Fibroblast of lung (primary cell): ENCODE measurements at regions not wholly inside any gene's neighbourhood (a gene's known extent, or its start where the extent isn't known, plus 50 kb on each side); places are given as distances from the start of the nearest gene placed in this dataset.

Experiments
- DNase-seq, 2 donors: peaks; one replicate each; pipeline versions ENCODE4 v3.0.0 to v3.0.0-alpha.2; 2010; ENCODE audit warnings: low read depth in 2 of 2
- H2AFZ ChIP-seq: 2 replicates; pipeline ENCODE4 v1.5.1; 2012; ENCODE audit warnings: low read length, control low read depth, inconsistent platforms
- H3K27ac ChIP-seq: 2 replicates; pipeline ENCODE4 v1.5.1; 2011; ENCODE audit warnings: low read length, control low read depth; ENCODE audit not compliant: insufficient read depth
- H3K27me3 ChIP-seq: 2 replicates; pipeline ENCODE4 v1.5.1; 2011; ENCODE audit warnings: mild to moderate bottlenecking, low read length; ENCODE audit not compliant: control insufficient read depth, insufficient read depth
- H3K36me3 ChIP-seq: 2 replicates; pipeline ENCODE4 v1.5.1; 2011; ENCODE audit warnings: low read length; ENCODE audit not compliant: control insufficient read depth, insufficient read depth
- H3K4me1 ChIP-seq: 2 replicates; pipeline ENCODE4 v1.5.1; 2011; ENCODE audit warnings: low read length; ENCODE audit not compliant: control insufficient read depth, insufficient read depth; ENCODE audit errors: extremely low read depth
- H3K4me2 ChIP-seq: 2 replicates; pipeline ENCODE4 v1.5.1; 2011; ENCODE audit warnings: low read length, control low read depth; ENCODE audit not compliant: insufficient read depth; ENCODE audit errors: extremely low read depth
- H3K4me3 ChIP-seq, 4 experiments: fragments of 200-600 bp in 1 of 4; sonication (generic) in 1 of 4; replicated peaks in 1 of 4; 2 replicates each; pipeline ENCODE4 v1.5.1; 2011 to 2016; ENCODE audit warnings: low read length in 4 of 4, low read depth in 3 of 4, mild to moderate bottlenecking in 3 of 4, control low read depth in 2 of 4, inconsistent platforms in 1 of 4, mixed read lengths in 1 of 4; ENCODE audit not compliant: insufficient read depth in 1 of 4; ENCODE audit errors: control extremely low read depth in 1 of 4
- H3K79me2 ChIP-seq: 2 replicates; pipeline ENCODE4 v1.5.1; 2012; ENCODE audit warnings: mild to moderate bottlenecking, low read length, inconsistent platforms; ENCODE audit not compliant: control insufficient read depth, insufficient read depth
- H3K9ac ChIP-seq: 2 replicates; pipeline ENCODE4 v1.5.1; 2011; ENCODE audit warnings: mild to moderate bottlenecking, low read length, control low read depth; ENCODE audit not compliant: insufficient read depth
- H3K9me3 ChIP-seq: 2 replicates; pipeline ENCODE4 v1.5.1; 2012; ENCODE audit warnings: low read depth, low read length; ENCODE audit not compliant: control insufficient read depth, insufficient read depth
- H4K20me1 ChIP-seq: 2 replicates; pipeline ENCODE4 v1.5.1; 2011; ENCODE audit warnings: low read length; ENCODE audit not compliant: control insufficient read depth, insufficient read depth; ENCODE audit errors: extremely low read depth
- EZH2 ChIP-seq: IDR thresholded peaks from 2 replicates; pipeline ENCODE4 v1.5.1; 2012; ENCODE audit warnings: low read length, control low read depth, mild to moderate bottlenecking; ENCODE audit errors: missing control alignments
- TF ChIP-seq, protein P1 (sequence below), 2 donors: IDR thresholded peaks in 1 of 2; conservative IDR thresholded peaks in 1 of 2; 1 replicate in 1 of 2; 2 replicates in 1 of 2; pipeline ENCODE4 v1.5.1; 2011 to 2012; ENCODE audit warnings: low read length in 2 of 2, control low read depth in 1 of 2, inconsistent platforms in 1 of 2, low read depth in 1 of 2, mild to moderate bottlenecking in 1 of 2

DNA sequence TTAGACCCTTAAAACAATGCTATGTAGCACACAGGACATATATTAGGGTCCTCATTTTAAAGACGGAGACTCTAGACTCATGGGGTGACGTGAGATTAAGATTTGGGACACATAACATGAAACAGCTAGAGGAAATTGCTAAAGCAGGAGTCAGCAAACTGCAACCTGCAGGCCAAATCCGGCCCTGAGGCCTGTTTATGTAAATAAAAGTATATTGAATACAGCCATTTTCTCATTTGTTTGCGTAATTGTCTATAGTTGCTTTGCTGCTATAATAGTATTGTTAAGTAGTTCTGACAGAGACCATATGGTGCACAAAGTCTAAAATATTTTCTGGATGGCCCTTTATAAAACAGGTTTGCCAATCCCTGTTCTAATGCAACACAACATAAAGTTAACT, 115.5 kb downstream of the TMCO5A start:
- Histone ChIP-seq H3K27ac (no peak overlapping the region), H3K36me3 (no peaks in the 10 kb centered on the region), H3K4me3 (no peak overlapping the region), H3K27me3 (no peaks in the 10 kb centered on the region), H3K9ac (no peak overlapping the region), H2AFZ (no peak overlapping the region), H3K4me2 (no peak overlapping the region), H3K9me3 (no peaks in the 10 kb centered on the region), H3K79me2 (no peaks in the 10 kb centered on the region), H4K20me1 (no peaks in the 10 kb centered on the region), H3K4me1 (peaks cover 3% of the 10 kb centered on the region)
- peak in 1 of 2 donors; percentile 66 for DNase-seq
- no peak for TF ChIP-seq EZH2
- TF ChIP-seq, protein P1, sequence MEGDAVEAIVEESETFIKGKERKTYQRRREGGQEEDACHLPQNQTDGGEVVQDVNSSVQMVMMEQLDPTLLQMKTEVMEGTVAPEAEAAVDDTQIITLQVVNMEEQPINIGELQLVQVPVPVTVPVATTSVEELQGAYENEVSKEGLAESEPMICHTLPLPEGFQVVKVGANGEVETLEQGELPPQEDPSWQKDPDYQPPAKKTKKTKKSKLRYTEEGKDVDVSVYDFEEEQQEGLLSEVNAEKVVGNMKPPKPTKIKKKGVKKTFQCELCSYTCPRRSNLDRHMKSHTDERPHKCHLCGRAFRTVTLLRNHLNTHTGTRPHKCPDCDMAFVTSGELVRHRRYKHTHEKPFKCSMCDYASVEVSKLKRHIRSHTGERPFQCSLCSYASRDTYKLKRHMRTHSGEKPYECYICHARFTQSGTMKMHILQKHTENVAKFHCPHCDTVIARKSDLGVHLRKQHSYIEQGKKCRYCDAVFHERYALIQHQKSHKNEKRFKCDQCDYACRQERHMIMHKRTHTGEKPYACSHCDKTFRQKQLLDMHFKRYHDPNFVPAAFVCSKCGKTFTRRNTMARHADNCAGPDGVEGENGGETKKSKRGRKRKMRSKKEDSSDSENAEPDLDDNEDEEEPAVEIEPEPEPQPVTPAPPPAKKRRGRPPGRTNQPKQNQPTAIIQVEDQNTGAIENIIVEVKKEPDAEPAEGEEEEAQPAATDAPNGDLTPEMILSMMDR (conservative IDR thresholded peaks at IDR 0.05 in 1 of 2, IDR thresholded peaks at IDR 0.05 in 1 of 2; ENCODE audit: low read depth in 1 of 2, low read length in 2 of 2), result no peak

DNA sequence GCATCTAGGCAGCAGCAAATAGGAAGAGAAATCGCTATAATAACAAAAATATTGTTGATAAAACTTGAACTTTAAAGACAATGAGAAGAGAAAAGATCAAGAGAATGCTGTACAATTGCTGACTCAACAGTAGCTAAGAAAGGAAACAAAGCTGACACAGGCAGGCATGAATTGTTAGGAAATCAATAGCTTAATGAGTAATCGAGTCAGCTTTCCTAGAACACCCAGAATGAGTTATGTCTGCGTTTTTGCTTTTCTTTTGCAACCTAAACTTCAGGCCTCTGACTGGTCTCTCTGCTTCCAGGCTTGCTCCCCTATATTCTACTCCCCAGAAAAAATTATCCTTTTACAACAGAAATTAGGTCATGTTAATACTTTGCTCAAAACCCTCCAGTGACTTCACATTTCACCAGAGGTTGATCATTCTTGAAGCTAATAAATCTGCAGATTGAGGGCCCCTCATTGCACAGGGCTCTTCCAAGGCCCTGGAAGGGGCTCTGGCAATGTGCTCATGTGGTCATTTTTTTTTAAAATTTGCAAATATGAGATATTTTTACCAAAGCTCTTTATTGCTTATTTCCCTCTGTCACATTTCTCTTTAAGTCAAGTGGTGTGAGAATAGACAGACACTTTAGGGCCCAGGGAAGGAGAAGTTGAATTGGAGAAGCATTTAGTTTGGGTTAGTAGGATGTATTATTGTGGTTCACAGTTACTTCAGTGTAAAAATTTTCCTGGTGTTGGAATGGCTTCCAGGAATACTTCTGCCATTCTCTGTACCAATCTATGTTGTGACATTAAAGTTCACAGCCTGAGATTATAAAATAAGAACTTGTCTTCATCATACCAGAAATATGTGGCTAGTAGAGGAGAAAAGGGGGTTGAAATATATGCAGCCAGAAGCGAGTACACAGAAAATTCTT, 116.3 kb downstream of the TMCO5A start:
- H3K4me3 ChIP-seq, result no peak overlapping the region
- H3K27me3 ChIP-seq, result no peaks in the 10 kb centered on the region
- peaks cover 3% of the 10 kb centered on the region for H3K4me1 ChIP-seq
- no peaks in the 10 kb centered on the region for H3K36me3 ChIP-seq
- H3K79me2 ChIP-seq, result no peaks in the 10 kb centered on the region
- no peaks in the 10 kb centered on the region for H4K20me1 ChIP-seq
- no peak overlapping the region for H3K4me2 ChIP-seq
- no peak overlapping the region for H3K27ac ChIP-seq
- H3K9ac ChIP-seq, result no peak overlapping the region
- DNase-seq, result peak; percentile 72
- H2AFZ ChIP-seq, result no peak overlapping the region
- TF ChIP-seq, protein P1 (conservative IDR thresholded peaks at IDR 0.05 in 1 of 2, IDR thresholded peaks at IDR 0.05 in 1 of 2; ENCODE audit: low read depth in 1 of 2, low read length in 2 of 2), result no peak
- no peak for TF ChIP-seq EZH2
- no peaks in the 10 kb centered on the region for H3K9me3 ChIP-seq

DNA sequence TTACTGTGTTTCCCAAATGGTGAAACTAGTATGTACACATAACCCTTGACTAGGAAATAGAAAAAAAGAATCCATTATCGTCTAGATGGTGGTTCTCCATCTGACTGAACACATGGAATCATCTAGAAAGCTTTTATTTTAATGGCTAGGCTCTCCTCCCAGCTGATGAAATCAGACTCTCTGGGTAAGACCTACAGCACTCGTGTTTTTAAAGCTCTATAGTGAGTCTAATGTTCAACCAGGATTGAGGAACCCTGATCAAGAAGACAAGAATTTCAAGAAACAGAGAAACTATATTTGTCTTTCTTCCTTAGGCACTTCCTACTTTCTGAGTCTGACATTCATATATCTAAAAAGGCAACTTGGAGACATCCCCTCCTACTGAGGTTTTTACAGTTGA, 118.8 kb downstream of the TMCO5A start:
- H3K9ac ChIP-seq, result no peak overlapping the region
- H3K4me2 ChIP-seq, result no peak overlapping the region
- no peak overlapping the region for H2AFZ ChIP-seq
- no peaks in the 10 kb centered on the region for H3K36me3 ChIP-seq
- no peak overlapping the region for H3K27ac ChIP-seq
- no peaks in the 10 kb centered on the region for H3K79me2 ChIP-seq
- H3K4me3 ChIP-seq, result no peak overlapping the region
- no peaks in the 10 kb centered on the region for H3K27me3 ChIP-seq
- TF ChIP-seq, protein P1 (conservative IDR thresholded peaks at IDR 0.05 in 1 of 2, IDR thresholded peaks at IDR 0.05 in 1 of 2; ENCODE audit: low read depth in 1 of 2, low read length in 2 of 2), result no peak
- no peak for TF ChIP-seq EZH2
- peaks cover 3% of the 10 kb centered on the region for H3K4me1 ChIP-seq
- DNase-seq, result no peak
- H4K20me1 ChIP-seq, result no peaks in the 10 kb centered on the region
- H3K9me3 ChIP-seq, result no peaks in the 10 kb centered on the region
